ENCODE measurements at regions not wholly inside any gene's neighbourhood (a gene's known extent, or its start where the extent isn't known, plus 50 kb on each side); places are given as distances from the start of the nearest gene placed in this dataset.
"Not testable (repeated sequence)": the region's sequence is repeated elsewhere in the genome, so short reads cannot be mapped to it uniquely, and the experiment has no call there.

DNA sequence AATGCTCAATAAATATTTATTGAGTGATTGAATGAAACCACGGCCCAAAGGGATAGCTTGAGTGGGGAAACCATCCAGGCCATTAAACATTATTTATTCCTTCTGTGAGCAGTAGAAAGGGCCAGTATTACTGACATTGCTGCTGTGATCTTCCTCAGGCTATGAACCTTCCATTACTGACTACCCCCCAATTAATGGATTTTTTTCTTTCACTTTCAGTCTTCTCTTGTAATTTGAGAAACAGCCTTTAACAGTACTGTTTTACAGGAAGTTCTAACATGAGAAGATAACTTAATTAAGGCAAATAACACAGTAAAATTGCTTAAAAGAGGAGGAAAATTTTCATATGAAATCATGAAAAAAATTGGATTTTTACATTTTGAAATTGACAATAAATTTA, 629.5 kb downstream of the TRHDE start:
- DNase-seq: no peak
- H3K9ac ChIP-seq (ENCODE audit: low read length in 3 of 3): no peak overlapping the region
- intact Hi-C loops (cut with DNase I): no loop called here
- H3K36me3 ChIP-seq (ENCODE audit: control insufficient read depth in 2 of 3, insufficient read depth in 3 of 3, low read length in 3 of 3): no peaks in the 10 kb centered on the region
- no peak overlapping the region for H3K4me3 ChIP-seq (ENCODE audit: low read length in 3 of 3)
- H3K27ac ChIP-seq (ENCODE audit: low read depth in 2 of 2, low read length in 2 of 2): no peak overlapping the region
- no peaks in the 10 kb centered on the region for H3K4me1 ChIP-seq (ENCODE audit: control insufficient read depth in 2 of 3, insufficient read depth in 2 of 3, low read depth in 1 of 3, low read length in 3 of 3)
- TF ChIP-seq, protein P1, sequence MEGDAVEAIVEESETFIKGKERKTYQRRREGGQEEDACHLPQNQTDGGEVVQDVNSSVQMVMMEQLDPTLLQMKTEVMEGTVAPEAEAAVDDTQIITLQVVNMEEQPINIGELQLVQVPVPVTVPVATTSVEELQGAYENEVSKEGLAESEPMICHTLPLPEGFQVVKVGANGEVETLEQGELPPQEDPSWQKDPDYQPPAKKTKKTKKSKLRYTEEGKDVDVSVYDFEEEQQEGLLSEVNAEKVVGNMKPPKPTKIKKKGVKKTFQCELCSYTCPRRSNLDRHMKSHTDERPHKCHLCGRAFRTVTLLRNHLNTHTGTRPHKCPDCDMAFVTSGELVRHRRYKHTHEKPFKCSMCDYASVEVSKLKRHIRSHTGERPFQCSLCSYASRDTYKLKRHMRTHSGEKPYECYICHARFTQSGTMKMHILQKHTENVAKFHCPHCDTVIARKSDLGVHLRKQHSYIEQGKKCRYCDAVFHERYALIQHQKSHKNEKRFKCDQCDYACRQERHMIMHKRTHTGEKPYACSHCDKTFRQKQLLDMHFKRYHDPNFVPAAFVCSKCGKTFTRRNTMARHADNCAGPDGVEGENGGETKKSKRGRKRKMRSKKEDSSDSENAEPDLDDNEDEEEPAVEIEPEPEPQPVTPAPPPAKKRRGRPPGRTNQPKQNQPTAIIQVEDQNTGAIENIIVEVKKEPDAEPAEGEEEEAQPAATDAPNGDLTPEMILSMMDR (IDR thresholded peaks at IDR 0.05; ENCODE audit: borderline replicate concordance, extremely low read depth, insufficient read depth): no peak
- no peaks in the 10 kb centered on the region for H3K27me3 ChIP-seq (ENCODE audit: control insufficient read depth, insufficient read depth, low read length)
- FAIRE-seq: no peak
- H3K9me3 ChIP-seq (ENCODE audit: control insufficient read depth in 2 of 3, insufficient read depth in 1 of 3, low read length in 3 of 3): no peaks in the 10 kb centered on the region

DNA sequence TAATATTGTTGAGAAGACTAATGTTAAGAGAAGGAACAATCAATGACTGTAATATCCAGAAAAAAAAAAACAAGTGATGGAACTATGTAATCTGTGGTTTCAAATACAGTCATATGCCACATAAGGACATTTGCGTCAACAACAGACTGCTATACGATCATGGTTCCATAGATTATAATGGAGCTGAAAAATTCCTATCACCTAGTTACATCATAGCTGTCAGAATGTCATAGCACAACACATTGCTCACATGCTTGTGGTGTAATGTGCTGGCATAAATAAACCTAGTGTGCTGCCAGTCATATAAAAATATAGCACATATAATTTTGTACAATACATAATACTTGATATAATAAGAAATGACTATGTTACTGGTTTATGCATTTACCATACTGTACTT, 653.5 kb downstream of the TRHDE start:
- Histone ChIP-seq H3K27ac (ENCODE audit: low read depth in 2 of 2, low read length in 2 of 2) (no peak overlapping the region), H3K9me3 (ENCODE audit: control insufficient read depth in 2 of 3, insufficient read depth in 1 of 3, low read length in 3 of 3) (no peaks in the 10 kb centered on the region), H3K4me1 (ENCODE audit: control insufficient read depth in 2 of 3, insufficient read depth in 2 of 3, low read depth in 1 of 3, low read length in 3 of 3) (no peaks in the 10 kb centered on the region), H3K36me3 (ENCODE audit: control insufficient read depth in 2 of 3, insufficient read depth in 3 of 3, low read length in 3 of 3) (no peaks in the 10 kb centered on the region), H3K27me3 (ENCODE audit: control insufficient read depth, insufficient read depth, low read length) (no peaks in the 10 kb centered on the region), H3K4me3 (ENCODE audit: low read length in 3 of 3) (no peak overlapping the region), H3K9ac (ENCODE audit: low read length in 3 of 3) (no peak overlapping the region)
- DNase-seq (no peak), FAIRE-seq (no peak)
- intact Hi-C loops (cut with DNase I): no loop called here
- TF ChIP-seq, protein P1 (IDR thresholded peaks at IDR 0.05; ENCODE audit: borderline replicate concordance, extremely low read depth, insufficient read depth): no peak

DNA sequence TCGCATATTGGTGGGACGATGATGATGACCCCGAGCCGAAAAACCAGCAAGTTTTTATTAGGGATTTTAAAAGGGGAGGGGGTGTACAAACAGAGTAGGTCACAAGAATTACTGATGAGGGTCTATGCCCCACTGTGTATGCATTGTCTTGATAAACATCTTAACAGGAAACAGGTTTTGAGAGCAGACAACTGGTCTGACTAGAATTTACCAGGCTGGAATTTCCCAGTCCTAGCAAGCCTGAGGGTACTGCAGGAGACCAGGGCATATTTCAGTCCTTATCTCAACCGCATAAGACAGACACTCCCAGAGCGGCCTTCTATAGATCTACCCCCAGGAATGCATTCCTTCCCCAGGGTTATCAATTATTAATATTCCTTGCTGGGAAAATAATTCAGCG, 659.7 kb downstream of the TRHDE start:
- DNase-seq; intact Hi-C loops (cut with DNase I); FAIRE-seq; H3K36me3 ChIP-seq (ENCODE audit: control insufficient read depth in 2 of 3, insufficient read depth in 3 of 3, low read length in 3 of 3); H3K9me3 ChIP-seq (ENCODE audit: control insufficient read depth in 2 of 3, insufficient read depth in 1 of 3, low read length in 3 of 3); H3K4me1 ChIP-seq (ENCODE audit: control insufficient read depth in 2 of 3, insufficient read depth in 2 of 3, low read depth in 1 of 3, low read length in 3 of 3); H3K27me3 ChIP-seq (ENCODE audit: control insufficient read depth, insufficient read depth, low read length); H3K4me3 ChIP-seq (ENCODE audit: low read length in 3 of 3); H3K9ac ChIP-seq (ENCODE audit: low read length in 3 of 3); H3K27ac ChIP-seq (ENCODE audit: low read depth in 2 of 2, low read length in 2 of 2): not testable (repeated sequence)

DNA sequence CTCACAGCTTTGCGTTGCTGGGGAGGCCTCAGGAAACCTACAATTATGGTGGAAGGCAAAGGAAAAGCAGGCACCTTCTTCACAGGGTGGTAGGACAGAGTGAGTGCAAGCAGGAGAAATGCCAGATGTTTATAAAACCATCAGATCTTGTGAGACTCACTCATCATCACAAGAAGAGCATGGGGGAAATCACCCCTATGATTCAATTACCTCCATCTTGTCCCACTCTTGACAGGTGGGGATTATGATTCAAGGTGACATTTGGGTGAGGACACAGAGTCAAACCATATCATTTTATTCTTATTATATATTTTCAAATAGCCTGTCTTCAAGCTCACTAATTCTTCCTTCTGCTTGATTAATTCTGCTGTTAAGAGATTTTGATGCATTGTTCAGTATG, 665.3 kb downstream of the TRHDE start:
- Histone ChIP-seq H3K4me1 (ENCODE audit: control insufficient read depth in 2 of 3, insufficient read depth in 2 of 3, low read depth in 1 of 3, low read length in 3 of 3) (no peaks in the 10 kb centered on the region), H3K9ac (ENCODE audit: low read length in 3 of 3) (no peak overlapping the region), H3K9me3 (ENCODE audit: control insufficient read depth in 2 of 3, insufficient read depth in 1 of 3, low read length in 3 of 3) (no peaks in the 10 kb centered on the region), H3K27ac (ENCODE audit: low read depth in 2 of 2, low read length in 2 of 2) (no peak overlapping the region), H3K4me3 (ENCODE audit: low read length in 3 of 3) (no peak overlapping the region), H3K27me3 (ENCODE audit: control insufficient read depth, insufficient read depth, low read length) (no peaks in the 10 kb centered on the region), H3K36me3 (ENCODE audit: control insufficient read depth in 2 of 3, insufficient read depth in 3 of 3, low read length in 3 of 3) (no peaks in the 10 kb centered on the region)
- DNase-seq (no peak), FAIRE-seq (no peak)
- intact Hi-C loops (cut with DNase I): no loop called here
- TF ChIP-seq, protein P1 (IDR thresholded peaks at IDR 0.05; ENCODE audit: borderline replicate concordance, extremely low read depth, insufficient read depth): no peak

Data from kidney (tissue), 13 donors.